HG03442 (cell line): ENCODE measurements at regions not wholly inside any gene's neighbourhood (a gene's known extent, or its start where the extent isn't known, plus 50 kb on each side); places are given as distances from the start of the nearest gene placed in this dataset.
"Not testable (repeated sequence)": the region's sequence is repeated elsewhere in the genome, so short reads cannot be mapped to it uniquely, and the experiment has no call there.

ENCODE experiments used
- ATAC-seq: cut with Tn5 transposase; IDR thresholded peaks from one replicate; pipeline ENCODE4 v1.9.1; 2021; ENCODE audit warnings: mild to moderate bottlenecking, moderate library complexity; ENCODE audit not compliant: unreplicated experiment

GRCh38 chr6:97347111-97347510 is 64.1 kb upstream of the MMS22L start:
- no peak for ATAC-seq

GRCh38 chr6:97361286-97361685 is 78.3 kb upstream of the MMS22L start:
- no peak for ATAC-seq

- no peak for ATAC-seq
Observed at GRCh38 chr6:97364327-97364726, 81.3 kb upstream of the MMS22L start.

GRCh38 chr6:97382071-97382470 is 99.1 kb upstream of the MMS22L start:
- ATAC-seq = not testable (repeated sequence)

GRCh38 chr6:97392735-97393134 is 109.7 kb upstream of the MMS22L start:
- ATAC-seq = no peak

GRCh38 chr6:97394160-97394748 is 111.2 kb upstream of the MMS22L start:
- peak; percentile 90 for ATAC-seq

GRCh38 chr6:97396880-97397279 is 113.9 kb upstream of the MMS22L start:
- no peak for ATAC-seq

GRCh38 chr6:97399208-97399607 is 116.2 kb upstream of the MMS22L start:
- ATAC-seq = no peak

GRCh38 chr6:97401533-97401932 is 118.5 kb upstream of the MMS22L start:
- no peak for ATAC-seq

GRCh38 chr6:97405818-97406409 is 122.9 kb upstream of the MMS22L start:
- no peak for ATAC-seq

GRCh38 chr6:97406633-97407032 is 123.6 kb upstream of the MMS22L start:
- ATAC-seq = no peak

GRCh38 chr6:97411610-97412009 is 128.6 kb upstream of the MMS22L start:
- no peak for ATAC-seq

GRCh38 chr6:97412511-97412910 is 129.5 kb upstream of the MMS22L start:
- ATAC-seq = no peak

GRCh38 chr6:97422171-97422570 is 139.2 kb upstream of the MMS22L start:
- no peak for ATAC-seq

- no peak for ATAC-seq
Observed at GRCh38 chr6:97423190-97423589, 140.2 kb upstream of the MMS22L start.

- peak; percentile 60 for ATAC-seq
Observed at GRCh38 chr6:97427648-97428047, 144.6 kb upstream of the MMS22L start.

GRCh38 chr6:97437087-97437486 is 154.1 kb upstream of the MMS22L start:
- ATAC-seq = peak; percentile 40

GRCh38 chr6:97438011-97438671 is 155.1 kb upstream of the MMS22L start:
- no peak for ATAC-seq

GRCh38 chr6:97440590-97441176 is 157.7 kb upstream of the MMS22L start:
- peak; percentile 72 for ATAC-seq

GRCh38 chr6:97443408-97444080 is 160.5 kb upstream of the MMS22L start:
- no peak for ATAC-seq

GRCh38 chr6:97445407-97445806 is 162.4 kb upstream of the MMS22L start:
- ATAC-seq = no peak
